HL-60 (cell line): ENCODE measurements at regions not wholly inside any gene's neighbourhood (a gene's known extent, or its start where the extent isn't known, plus 50 kb on each side); places are given as distances from the start of the nearest gene placed in this dataset.

Experiments used
- CTCF ChIP-seq: IDR thresholded peaks from one replicate; pipeline ENCODE4 v1.5.1; 2011; ENCODE audit warnings: low read length, control low read depth, inconsistent platforms; ENCODE audit not compliant: insufficient read depth
- POLR2AphosphoS5 ChIP-seq: IDR thresholded peaks from 2 replicates; pipeline ENCODE4 v1.6.1; 2012; ENCODE audit warnings: low read depth
- REST ChIP-seq: IDR thresholded peaks from 2 replicates; pipeline ENCODE4 v1.6.1; 2012; ENCODE audit warnings: low read depth; ENCODE audit not compliant: insufficient replicate concordance

GRCh38 chr3:55297245-55297644 is 189.9 kb downstream of the WNT5A start:
- no peak for TF ChIP-seq CTCF
- no peak for TF ChIP-seq REST
- TF ChIP-seq POLR2AphosphoS5: no peak
